LNCaP clone FGC (cell line): ENCODE measurements at regions not wholly inside any gene's neighbourhood (a gene's known extent, or its start where the extent isn't known, plus 50 kb on each side); places are given as distances from the start of the nearest gene placed in this dataset.
"Not testable (repeated sequence)": the region's sequence is repeated elsewhere in the genome, so short reads cannot be mapped to it uniquely, and the experiment has no call there.

Experiments used
- DNase-seq: peaks from one replicate; pipeline ENCODE4 v3.0.0-alpha.2; 2011; ENCODE audit warnings: low read depth
- H3K4me3 ChIP-seq: 2 replicates; pipeline ENCODE4 v1.5.1; 2011; ENCODE audit warnings: mild to moderate bottlenecking, low read depth, low read length, control low read depth
- CTCF ChIP-seq: IDR thresholded peaks from 2 replicates; pipeline ENCODE4 v1.5.1; 2012; ENCODE audit warnings: mild to moderate bottlenecking; ENCODE audit not compliant: control insufficient read depth, insufficient read depth; ENCODE audit errors: extremely low read depth

GRCh38 chrY:7792431-7792830 is 880.9 kb upstream of the AMELY start:
- TF ChIP-seq CTCF = no peak
- DNase-seq = no peak
- no peak overlapping the region for H3K4me3 ChIP-seq

GRCh38 chrY:7781501-7781900 is 869.9 kb upstream of the AMELY start:
- H3K4me3 ChIP-seq = no peak overlapping the region
- no peak for DNase-seq
- TF ChIP-seq CTCF = no peak

- not testable (repeated sequence) for DNase-seq, H3K4me3 ChIP-seq
Measured at GRCh38 chrY:7775436-7775835, 863.9 kb upstream of the AMELY start.

- no peak for DNase-seq
- no peak overlapping the region for H3K4me3 ChIP-seq
- TF ChIP-seq CTCF = no peak
Measured at GRCh38 chrY:7771771-7772170, 860.2 kb upstream of the AMELY start.

- H3K4me3 ChIP-seq = no peak overlapping the region
- DNase-seq = no peak
- no peak for TF ChIP-seq CTCF
Measured at GRCh38 chrY:7769790-7770375, 858.3 kb upstream of the AMELY start.

GRCh38 chrY:7768901-7769300 is 857.3 kb upstream of the AMELY start:
- no peak for TF ChIP-seq CTCF
- DNase-seq = no peak
- no peak overlapping the region for H3K4me3 ChIP-seq

GRCh38 chrY:7753711-7754110 is 842.2 kb upstream of the AMELY start:
- H3K4me3 ChIP-seq = no peak overlapping the region
- DNase-seq = no peak
- TF ChIP-seq CTCF = no peak
